ENCODE measurements at regions not wholly inside any gene's neighbourhood (a gene's known extent, or its start where the extent isn't known, plus 50 kb on each side); places are given as distances from the start of the nearest gene placed in this dataset.

DNA sequence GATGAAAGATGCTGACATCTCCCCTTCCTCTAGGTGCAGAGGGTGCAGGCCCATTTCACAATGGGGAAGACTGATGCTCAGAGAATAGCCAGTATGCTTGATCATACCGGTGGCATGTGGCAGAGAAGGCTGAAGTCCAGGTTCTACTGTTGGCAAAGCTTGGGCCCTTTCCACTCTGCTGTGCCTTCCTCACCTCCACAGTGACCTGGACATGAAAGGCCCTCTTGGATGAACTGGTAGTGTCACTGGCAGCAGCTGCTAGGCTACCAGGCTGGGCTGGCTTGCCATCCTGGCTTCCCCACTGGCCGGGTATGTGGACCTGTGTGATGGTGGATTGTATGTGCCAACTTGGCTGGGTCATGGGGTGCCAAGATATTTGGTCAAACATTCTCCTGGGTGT, 92.0 kb downstream of the GADD45G start:
- DNase-seq (ENCODE audit: low read depth) = no peak

GRCh38 chr9:89697553-89697952, 92.7 kb downstream of the GADD45G start:
- DNase-seq (ENCODE audit: low read depth) = no peak

DNA sequence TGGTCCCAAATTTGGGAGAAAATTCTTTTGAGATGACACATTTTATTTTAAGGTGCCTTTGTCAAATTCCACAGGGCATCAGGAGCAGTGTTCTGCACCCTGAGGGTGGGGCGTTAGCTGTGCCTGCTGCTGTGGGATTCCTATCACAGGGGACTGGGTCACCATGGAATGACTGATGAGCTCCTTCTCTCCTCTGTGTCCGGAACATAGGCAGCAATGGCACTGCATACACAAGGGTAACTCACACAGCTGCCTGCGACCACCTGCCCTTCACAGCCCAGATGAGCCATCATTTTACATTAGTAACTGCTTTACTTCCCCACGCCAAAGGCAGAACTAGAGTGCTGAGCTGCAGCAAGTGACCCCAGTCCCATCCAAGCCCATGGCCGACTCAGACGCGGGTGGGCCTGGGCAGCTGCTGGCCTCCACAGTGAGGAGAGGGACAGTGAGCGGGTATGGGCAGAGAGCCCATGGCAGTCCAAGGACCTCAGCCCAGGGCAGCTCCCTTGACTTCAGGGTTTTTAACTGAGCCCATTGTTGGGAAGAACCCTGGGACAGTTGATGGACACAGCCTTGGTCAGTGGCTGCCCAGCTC, 93.7 kb downstream of the GADD45G start:
- no peak for DNase-seq (ENCODE audit: low read depth)

GRCh38 chr9:89699646-89700045, 94.8 kb downstream of the GADD45G start:
- DNase-seq (ENCODE audit: low read depth) = no peak

GRCh38 chr9:89701221-89701798, 96.5 kb downstream of the GADD45G start:
- DNase-seq (ENCODE audit: low read depth) = no peak

DNA sequence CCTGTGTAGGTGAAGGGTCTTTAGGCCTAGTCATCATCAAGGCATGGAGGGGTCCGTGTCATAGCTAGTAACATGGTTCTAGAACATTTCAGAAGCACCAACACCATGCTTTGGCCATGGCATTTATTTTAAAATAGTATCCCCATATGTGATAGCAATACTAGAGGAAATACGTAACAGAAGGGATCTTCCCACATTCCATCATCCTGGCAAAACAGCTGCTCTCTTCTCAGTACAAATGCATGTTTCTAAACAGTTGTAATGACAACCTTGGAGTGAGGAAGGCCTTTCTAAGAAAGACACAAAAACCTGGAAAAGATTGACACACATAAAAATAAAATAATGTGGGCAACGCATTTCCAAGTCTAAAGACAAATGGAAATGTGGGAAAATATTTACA, 97.6 kb downstream of the GADD45G start:
- no peak for DNase-seq (ENCODE audit: low read depth)

DNA sequence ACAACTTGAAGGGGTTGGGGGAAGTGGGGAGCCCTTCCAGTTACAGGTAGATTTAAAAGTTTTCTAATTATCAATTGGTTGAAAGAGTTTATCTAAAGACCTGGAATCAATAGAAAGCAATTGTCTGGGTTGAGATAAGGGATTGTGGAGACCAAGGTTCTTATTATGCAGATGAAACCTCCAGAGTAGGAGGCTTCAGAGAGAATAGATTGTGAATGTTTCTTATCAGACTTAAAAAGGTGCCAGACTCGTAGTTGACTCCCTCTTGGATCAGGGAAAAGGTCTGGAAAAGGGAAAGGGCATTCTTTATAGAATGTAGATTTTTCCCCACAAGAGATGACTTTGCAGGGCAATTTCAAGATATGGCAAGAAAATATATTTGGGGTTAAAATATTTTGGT, 100.8 kb downstream of the GADD45G start:
- no peak for DNase-seq (ENCODE audit: low read depth)

DNA sequence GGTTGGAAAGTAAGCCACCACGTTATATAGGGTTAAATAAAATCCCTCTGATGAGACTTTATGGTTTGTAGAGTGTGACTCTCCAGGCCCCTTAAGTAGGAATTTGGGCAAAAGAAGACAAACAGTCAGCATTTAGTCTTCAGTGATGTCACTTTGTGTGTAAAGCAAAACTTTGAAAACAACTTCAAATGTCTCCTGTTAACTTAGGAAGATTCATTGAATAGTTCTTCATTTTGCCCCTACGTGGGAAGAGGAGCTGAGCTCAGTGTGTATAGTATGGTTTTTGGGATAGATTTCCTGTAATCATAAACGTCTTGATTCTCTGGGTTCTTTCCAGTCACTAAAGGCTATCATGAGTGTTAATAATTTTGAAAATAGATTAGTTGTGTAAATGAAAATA, 101.3 kb downstream of the GADD45G start:
- DNase-seq (ENCODE audit: low read depth) = no peak

GRCh38 chr9:89706731-89707191, 101.9 kb downstream of the GADD45G start:
- DNase-seq (ENCODE audit: low read depth) = no peak

- no peak for DNase-seq (ENCODE audit: low read depth)
Measured at GRCh38 chr9:89710697-89711096, 105.9 kb downstream of the GADD45G start.

- no peak for DNase-seq (ENCODE audit: low read depth)
Measured at GRCh38 chr9:89711866-89712265, 107.1 kb downstream of the GADD45G start.

DNA sequence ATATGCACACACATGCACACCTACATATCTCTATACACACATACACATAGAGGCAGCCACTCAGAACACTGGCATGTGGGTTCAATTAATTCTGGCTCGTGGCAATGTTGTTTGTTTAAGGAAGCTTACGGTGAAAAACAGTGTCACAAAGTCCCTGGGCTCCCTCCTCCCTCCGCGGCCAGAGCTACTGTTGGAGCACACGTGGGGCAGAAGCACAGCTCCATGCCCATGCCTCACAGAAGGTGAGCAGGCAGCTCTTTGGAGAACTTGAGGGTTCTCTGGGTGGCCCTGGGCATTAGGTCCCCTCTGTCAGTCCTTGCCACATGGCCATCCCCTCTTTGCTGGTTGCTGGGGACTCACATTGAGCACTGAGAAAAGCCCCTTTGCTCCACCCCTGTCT, 107.5 kb downstream of the GADD45G start:
- DNase-seq (ENCODE audit: low read depth) = no peak

DNA sequence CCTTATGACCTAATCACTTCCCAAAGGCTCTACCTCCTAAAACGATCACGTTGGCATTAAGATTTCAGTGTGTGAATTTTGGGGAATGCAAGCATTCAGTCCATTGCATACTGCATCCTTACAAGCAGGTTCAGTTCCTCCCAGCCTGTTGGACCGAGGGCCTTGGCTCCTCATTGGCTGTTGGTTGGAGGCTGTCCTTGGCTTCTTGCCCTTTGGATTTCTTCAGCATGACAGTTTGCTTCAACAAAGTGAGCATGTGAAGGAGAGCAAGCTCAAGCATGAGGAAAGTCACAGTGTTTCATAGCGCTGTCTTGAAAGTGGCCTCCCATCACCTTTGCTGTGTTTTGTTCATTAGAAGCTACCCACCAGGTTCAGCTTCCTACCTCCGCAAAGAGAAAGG, 109.5 kb downstream of the GADD45G start:
- no peak for DNase-seq (ENCODE audit: low read depth)

DNA sequence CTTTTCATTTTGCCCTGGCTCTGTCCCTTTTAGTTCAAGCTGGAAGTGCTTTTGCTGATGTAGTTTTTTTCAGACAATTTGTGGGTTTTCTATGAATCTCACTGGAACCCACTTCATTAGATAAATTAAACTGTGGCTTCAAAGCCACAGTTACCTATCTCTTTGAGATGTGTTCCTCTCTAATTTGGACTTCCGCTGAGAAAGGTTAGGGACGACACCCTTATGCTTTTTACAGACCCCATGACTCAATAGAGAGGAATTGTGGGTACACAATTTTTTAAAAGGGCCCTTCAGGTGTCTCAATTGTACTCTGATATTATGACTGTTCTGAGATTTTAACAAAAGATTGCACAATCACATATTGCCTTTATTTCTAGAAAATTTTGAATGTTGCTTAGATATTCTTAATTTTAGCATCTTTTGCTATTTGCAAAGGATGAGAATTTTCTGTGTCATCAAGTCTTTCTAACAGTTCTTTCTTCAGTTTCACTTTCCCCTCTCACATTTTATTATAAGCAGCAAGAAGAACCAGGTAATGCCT, 110.6 kb downstream of the GADD45G start:
- DNase-seq (ENCODE audit: low read depth) = no peak

DNA sequence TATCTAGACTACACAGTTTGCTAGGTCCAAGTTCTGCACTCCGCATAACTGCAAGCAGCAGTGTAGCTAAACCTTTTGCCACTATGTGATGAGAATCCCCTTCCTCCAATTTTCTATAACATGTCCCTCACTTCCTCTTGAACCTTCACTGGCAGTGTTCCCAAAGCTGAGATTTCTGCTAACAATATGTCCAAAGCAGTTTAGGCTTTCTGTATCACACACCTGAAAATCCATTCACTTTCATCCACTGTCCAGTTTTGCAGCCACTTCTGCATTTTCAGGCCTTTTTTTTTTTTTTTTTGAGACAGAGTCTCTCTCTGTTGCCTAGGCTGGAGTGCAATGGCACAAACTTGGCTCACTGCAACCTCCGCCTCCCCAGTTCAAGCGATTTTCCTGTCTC, 111.1 kb downstream of the GADD45G start:
- no peak for DNase-seq (ENCODE audit: low read depth)

- DNase-seq (ENCODE audit: low read depth) = no peak
Measured at GRCh38 chr9:89716559-89716958, 111.7 kb downstream of the GADD45G start.

- no peak for DNase-seq (ENCODE audit: low read depth)
Measured at GRCh38 chr9:89718176-89718575, 113.4 kb downstream of the GADD45G start.

DNA sequence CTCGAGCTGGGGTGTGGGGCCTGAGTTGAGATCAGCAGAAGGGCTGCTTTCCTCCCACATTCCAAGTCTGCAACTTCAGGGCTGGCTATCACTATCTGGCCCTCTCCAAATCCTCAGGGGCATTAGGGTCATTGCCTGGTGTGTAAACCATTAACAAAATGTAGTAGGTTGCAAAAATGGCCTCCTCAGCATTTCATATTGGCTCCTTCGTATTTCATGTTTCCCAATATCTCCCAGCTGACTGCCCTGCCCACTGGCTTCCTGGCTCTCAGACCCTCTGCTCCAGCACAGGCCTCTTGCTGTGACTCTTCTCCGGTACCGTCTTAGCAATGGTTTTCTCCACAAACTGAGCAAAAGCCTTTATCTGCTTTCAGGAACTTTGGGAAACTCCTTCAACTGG, 113.8 kb downstream of the GADD45G start:
- DNase-seq (ENCODE audit: low read depth) = no peak

- DNase-seq (ENCODE audit: low read depth) = no peak
Measured at GRCh38 chr9:89719202-89719601, 114.4 kb downstream of the GADD45G start.

DNA sequence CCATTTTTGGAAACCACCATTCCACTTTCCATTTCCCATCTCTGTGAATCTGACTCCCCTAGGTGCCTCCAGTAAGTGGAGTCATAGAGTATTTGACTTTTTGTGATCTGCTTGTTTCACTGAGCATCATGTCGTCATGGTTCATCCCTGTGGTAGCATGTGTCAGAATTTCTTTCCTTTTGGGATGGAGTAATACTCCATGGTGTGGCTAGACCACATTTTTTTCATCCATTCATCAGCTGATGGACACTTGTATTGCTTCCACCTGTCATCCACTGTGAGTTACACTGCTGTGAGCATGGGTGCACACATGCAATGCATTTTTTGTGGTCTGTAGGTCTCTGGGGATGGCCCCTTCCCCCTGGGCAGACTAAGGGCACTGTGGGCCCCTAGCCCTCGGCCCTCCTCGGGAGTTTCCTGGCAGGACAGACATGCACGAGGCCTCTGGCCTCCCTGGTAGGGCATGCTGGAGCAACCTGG, 115.9 kb downstream of the GADD45G start:
- no peak for DNase-seq (ENCODE audit: low read depth)

- no peak for DNase-seq (ENCODE audit: low read depth)
Measured at GRCh38 chr9:89721176-89721700, 116.4 kb downstream of the GADD45G start.

DNA sequence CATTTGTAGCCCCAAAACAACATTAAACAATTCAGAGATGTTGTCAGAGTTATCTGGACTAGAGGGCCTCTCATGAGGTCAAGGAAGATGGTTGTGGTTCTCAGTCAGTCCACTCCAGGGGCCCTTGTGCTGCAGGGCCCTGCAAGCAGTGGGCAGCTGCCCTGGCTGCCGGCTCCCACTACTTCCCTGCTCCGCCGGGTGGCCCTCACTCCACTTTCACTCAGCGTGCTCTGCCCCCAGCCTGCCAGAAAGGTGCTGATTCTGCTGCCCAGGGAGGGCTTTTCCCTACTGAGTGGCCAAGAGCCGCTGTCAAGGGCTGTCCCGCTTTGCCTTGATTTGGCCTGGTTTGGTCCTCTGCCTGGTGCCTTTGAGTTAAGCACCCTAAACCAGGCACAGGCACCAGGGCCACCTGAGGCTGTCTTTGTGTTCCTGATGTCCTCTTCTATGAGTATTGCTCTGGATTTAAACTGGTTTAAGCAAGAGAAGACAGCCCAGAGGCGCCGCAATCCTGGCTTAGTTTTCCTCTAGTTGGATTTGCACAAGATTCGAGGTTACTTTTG, 117.2 kb downstream of the GADD45G start:
- DNase-seq (ENCODE audit: low read depth) = no peak

- no peak for DNase-seq (ENCODE audit: low read depth)
Measured at GRCh38 chr9:89722712-89723111, 117.9 kb downstream of the GADD45G start.

Data from ELR (cell line).